HG03457 (cell line): ENCODE measurements at regions not wholly inside any gene's neighbourhood (a gene's known extent, or its start where the extent isn't known, plus 50 kb on each side); places are given as distances from the start of the nearest gene placed in this dataset.
"Not testable (repeated sequence)": the region's sequence is repeated elsewhere in the genome, so short reads cannot be mapped to it uniquely, and the experiment has no call there.

Source experiments
- ATAC-seq: cut with Tn5 transposase; IDR thresholded peaks from one replicate; pipeline ENCODE4 v1.9.1; 2021; ENCODE audit warnings: moderate number of reproducible peaks; ENCODE audit not compliant: unreplicated experiment

DNA sequence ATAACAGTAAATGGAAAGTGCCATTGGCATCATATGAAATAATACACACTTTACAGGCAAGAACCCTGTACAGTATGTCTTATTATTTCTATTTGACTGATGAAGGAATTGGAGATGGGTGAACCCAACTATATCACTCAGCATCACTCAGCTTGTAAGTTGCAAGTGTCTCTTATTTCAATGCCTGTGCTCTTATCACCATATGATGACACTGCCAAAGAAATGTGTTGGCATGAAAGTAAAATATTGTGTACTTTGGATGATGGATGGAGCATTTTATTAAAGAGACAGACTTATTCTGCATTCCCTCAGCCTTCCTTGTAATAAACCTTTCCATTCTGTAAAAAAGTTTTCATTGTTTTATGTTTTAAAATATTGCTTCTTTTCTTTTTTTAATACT lies 927.5 kb upstream of the VRK2 start:
- ATAC-seq, result no peak

- ATAC-seq, result no peak
Observed at GRCh38 chr2:57126410-57126809, 920.2 kb upstream of the VRK2 start.

- no peak for ATAC-seq
Observed at GRCh38 chr2:57139179-57139578, 907.4 kb upstream of the VRK2 start.

- no peak for ATAC-seq
Observed at GRCh38 chr2:57141269-57141668, 905.3 kb upstream of the VRK2 start.

- ATAC-seq, result no peak
Observed at GRCh38 chr2:57146951-57147350, 899.7 kb upstream of the VRK2 start.

GRCh38 chr2:57156231-57156924 lies 890.2 kb upstream of the VRK2 start:
- no peak for ATAC-seq

GRCh38 chr2:57160976-57161375 lies 885.6 kb upstream of the VRK2 start:
- no peak for ATAC-seq

DNA sequence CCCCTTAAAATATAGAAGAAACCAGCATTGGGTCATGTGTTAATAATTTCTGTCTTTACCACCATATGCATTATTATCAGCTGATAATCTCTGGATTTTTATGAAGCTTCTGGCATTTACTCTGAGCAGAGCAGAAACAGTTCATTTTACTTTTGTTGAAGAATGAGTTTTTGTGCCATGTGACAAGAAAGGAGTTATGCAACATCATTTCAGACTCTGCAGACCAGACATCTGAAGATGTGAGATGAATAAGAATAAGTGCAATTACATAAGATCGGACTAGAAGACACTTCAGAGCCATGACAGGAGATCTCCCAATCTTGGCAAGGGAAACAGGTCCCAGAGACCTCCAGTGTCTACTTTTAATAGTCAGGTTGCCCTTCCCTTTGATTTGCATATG lies 869.4 kb upstream of the VRK2 start:
- ATAC-seq, result no peak

- ATAC-seq, result no peak
Observed at GRCh38 chr2:57180042-57180567, 866.5 kb upstream of the VRK2 start.

DNA sequence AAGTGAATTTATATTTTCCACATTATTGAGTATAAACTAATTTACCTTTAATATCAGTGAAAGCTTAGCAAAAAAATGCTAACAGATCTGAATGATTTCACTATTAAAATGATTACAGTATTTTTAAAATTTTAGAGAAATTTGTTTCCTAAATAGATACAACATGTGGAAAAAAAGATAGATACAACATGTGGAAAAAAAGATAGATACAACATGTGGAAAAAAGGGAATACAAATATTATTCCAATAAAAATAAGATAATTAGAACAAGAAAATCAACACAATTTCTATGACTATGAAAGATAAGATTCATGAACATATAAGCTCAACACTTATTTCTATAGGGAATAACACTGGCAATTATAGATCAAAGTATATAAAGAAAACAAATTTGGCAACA lies 865.9 kb upstream of the VRK2 start:
- no peak for ATAC-seq

GRCh38 chr2:57181315-57182038 lies 865.1 kb upstream of the VRK2 start:
- ATAC-seq, result no peak

DNA sequence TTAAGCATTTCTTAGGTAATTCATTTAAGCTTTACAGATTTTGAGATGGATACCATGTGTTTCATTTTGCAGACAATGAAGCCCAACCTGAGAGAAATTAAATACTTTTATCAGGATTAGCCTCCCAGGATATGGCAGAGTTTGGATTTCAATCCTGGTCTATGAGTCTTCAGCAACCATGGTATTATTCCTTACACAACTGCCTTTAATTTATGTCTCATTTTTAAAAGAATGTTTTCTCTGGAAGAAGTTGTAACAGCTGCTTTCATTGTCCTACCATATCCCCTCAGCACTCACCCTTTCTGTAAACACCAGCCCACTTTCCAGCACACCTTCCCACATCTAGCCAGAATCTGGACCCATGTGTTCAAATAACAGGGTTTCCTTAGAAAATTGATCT lies 863.7 kb upstream of the VRK2 start:
- ATAC-seq, result no peak

DNA sequence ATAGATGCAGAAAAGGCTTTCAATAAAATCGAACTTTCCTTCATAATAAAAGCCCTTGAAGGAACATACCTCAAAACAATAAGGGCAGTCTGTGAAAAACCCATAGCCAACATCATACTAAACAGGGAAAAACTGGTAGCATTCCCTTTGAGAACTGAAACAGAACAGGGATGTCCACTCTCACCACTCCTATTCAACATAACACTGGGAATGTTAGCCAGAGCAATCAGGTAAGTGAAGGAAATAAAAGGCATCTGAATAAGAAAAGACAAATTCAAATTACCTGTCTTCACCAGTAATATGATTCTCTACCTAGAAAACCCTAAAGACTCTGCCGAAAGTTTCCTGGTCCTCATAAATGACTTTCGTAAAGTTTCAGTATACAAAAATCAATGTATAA lies 861.0 kb upstream of the VRK2 start:
- no peak for ATAC-seq

GRCh38 chr2:57190007-57190406 lies 856.6 kb upstream of the VRK2 start:
- ATAC-seq, result no peak

- no peak for ATAC-seq
Observed at GRCh38 chr2:57199663-57200062, 846.9 kb upstream of the VRK2 start.

DNA sequence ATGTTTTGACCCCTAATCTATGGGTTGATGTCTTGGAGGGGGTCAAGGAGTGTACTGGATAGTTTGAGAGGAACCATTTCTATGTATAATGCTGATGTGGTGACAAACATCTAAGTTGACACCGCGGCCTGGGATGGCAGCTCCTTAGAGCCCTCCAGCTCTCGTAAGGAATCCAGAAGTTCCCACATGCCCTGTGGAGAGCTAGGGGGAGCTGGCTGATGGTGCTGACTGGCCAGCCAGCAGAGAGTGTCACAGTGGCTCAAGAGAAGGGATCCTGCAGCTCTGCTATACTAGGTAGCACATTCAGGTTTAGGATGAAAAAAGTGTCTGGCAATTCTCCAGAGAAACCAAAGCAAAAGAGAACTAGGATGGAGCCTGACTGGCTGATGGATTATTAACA lies 842.2 kb upstream of the VRK2 start:
- ATAC-seq, result no peak

- ATAC-seq, result no peak
Observed at GRCh38 chr2:57205241-57205640, 841.4 kb upstream of the VRK2 start.

GRCh38 chr2:57207191-57207590 lies 839.4 kb upstream of the VRK2 start:
- ATAC-seq, result no peak

DNA sequence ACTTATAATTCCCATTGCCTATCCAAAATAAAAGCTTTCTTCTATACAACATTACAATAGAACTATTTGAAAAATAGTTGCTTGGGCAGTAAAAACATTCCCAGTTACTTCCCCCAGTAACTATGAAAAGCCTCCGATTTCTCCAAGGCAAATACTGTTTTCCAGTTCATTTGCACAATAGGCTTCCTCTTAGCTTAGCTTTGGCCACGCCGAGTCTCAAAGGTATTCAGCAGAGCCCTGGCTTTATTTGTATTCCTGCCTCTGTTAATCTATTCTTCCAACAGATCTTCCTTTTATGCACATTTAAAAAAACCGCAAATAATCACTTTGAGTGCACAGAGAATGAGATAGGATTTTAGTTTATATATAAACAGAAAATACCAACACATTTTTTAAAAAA lies 836.8 kb upstream of the VRK2 start:
- ATAC-seq, result no peak

DNA sequence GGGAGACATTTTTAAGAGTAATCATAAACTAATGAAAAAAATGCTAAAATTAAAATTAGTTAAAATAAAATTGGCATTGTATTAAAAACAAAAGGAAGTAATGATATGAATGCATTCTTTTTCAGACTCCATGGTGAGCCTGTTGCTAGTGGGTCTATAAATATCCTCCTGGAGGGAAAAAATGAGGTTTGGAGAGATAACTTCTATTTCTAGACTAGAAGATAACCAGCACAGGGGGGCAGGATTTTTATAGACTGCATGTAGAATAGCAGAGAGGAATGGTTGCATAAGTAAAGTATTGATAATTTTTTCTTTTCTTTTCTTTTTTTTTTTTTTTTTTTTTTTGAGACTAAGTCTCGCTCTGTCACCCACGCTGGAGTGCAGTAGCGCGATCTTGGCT lies 835.8 kb upstream of the VRK2 start:
- ATAC-seq, result no peak

DNA sequence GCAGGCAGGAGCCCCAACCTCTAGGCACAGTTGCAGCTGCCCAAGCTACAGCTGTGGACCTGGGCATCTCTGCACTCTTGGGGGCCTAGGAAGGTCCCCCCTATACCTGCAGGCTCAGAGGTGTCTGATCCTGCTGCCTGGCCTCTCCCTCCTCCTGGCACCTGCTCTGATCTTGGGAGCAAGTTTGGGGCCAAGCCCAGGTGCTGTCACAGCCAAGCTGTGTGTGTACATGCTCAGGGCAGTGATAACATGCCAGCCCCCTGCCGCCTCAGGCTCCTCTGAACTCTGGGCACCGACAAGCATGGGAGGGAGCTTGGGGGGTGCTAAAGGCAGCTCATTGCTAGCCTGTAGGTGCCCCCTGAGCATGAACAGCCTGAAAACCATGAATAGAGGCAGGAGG lies 829.6 kb upstream of the VRK2 start:
- ATAC-seq, result no peak

DNA sequence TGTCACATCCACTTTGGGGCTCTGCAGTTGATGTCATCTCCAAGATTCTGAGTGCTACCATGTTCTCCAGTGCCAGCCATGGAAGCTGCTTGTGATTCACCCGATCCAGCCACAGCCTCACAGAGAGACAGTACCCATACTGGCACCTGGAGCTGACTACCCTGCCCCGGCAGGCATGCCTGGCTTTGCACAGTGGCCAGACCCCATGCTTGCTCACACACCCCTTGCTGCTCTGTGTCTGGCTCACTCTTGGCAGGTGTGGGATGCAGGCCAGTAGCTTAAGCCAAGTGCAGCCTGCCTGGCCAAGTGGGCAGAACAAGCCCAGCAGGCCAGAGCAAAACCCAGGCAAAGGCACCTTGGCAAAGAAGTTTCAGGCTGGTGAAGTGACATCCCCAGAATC lies 828.4 kb upstream of the VRK2 start:
- ATAC-seq, result no peak

DNA sequence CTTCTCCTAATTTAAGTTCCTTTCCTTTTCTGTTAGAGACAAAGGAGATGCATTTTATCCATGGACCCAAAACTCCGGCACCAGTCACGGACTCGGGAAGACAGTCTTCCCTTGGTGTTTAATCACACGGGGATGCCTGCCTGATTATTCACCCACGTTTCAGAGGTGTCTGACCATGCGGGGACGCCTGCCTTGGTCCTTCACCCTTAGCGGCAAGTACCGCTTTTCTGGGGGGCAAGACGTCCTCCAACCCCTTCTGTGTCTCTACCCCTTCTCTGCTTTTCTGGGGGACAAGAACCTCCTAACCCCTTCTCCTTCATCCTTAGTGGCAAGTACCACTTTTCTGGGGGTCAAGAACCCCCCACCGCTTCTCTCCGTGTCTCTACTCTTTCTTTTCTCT lies 816.9 kb upstream of the VRK2 start:
- not testable (repeated sequence) for ATAC-seq
